ENCODE measurements at regions not wholly inside any gene's neighbourhood (a gene's known extent, or its start where the extent isn't known, plus 50 kb on each side); places are given as distances from the start of the nearest gene placed in this dataset.

DNA sequence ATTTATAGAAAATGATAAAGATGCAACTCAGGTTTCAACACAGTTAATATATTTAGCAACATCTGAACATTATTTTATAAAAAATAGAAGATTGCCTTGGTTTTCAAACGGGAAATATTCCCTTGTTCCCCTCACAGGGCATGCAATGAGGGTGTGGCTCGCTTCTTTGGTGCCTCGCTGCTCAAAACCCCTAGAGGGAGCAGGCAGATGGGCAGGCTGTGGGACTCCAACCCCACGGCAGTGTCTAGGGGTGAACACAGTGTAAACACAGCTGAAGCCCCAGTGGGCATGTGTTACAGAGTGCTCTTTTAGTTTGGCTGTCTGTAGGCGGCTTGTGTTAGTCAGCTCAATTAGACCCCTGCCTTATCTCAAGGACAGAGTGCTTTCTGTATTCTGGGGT is 560.8 kb upstream of the IMPG1 start:
- TF ChIP-seq, protein P1, sequence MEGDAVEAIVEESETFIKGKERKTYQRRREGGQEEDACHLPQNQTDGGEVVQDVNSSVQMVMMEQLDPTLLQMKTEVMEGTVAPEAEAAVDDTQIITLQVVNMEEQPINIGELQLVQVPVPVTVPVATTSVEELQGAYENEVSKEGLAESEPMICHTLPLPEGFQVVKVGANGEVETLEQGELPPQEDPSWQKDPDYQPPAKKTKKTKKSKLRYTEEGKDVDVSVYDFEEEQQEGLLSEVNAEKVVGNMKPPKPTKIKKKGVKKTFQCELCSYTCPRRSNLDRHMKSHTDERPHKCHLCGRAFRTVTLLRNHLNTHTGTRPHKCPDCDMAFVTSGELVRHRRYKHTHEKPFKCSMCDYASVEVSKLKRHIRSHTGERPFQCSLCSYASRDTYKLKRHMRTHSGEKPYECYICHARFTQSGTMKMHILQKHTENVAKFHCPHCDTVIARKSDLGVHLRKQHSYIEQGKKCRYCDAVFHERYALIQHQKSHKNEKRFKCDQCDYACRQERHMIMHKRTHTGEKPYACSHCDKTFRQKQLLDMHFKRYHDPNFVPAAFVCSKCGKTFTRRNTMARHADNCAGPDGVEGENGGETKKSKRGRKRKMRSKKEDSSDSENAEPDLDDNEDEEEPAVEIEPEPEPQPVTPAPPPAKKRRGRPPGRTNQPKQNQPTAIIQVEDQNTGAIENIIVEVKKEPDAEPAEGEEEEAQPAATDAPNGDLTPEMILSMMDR (IDR thresholded peaks at IDR 0.05; ENCODE audit: low read depth, low read length) = no peak
- no peak for DNase-seq (ENCODE audit: low read depth in 2 of 2)
- H3K4me3 ChIP-seq (replicated peaks in 1 of 2; ENCODE audit: low read depth in 2 of 2, low read length in 2 of 2) = no peak overlapping the region

DNA sequence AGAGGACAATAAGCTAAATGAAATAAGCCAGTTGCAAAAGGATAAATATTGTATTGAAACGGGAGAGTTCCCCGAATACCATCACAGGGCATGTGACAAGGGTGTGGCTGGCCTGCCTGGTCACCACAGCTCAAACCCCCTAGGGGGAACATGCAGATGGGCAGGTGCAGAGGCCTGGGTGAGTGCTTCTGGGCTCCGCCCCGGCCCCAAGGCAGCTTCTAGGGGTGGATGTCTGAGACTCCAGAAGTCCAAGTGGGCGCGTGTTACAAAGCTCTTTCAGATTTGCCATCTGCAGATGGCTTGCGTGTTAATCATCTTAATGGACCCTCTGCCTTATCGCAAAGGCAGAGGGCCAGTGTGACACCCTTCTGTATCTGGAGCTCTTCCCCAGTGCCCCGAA is 559.2 kb upstream of the IMPG1 start:
- TF ChIP-seq, protein P1 (IDR thresholded peaks at IDR 0.05; ENCODE audit: low read depth, low read length) = no peak
- no peak for DNase-seq (ENCODE audit: low read depth in 2 of 2)
- no peak overlapping the region for H3K4me3 ChIP-seq (replicated peaks in 1 of 2; ENCODE audit: low read depth in 2 of 2, low read length in 2 of 2)

DNA sequence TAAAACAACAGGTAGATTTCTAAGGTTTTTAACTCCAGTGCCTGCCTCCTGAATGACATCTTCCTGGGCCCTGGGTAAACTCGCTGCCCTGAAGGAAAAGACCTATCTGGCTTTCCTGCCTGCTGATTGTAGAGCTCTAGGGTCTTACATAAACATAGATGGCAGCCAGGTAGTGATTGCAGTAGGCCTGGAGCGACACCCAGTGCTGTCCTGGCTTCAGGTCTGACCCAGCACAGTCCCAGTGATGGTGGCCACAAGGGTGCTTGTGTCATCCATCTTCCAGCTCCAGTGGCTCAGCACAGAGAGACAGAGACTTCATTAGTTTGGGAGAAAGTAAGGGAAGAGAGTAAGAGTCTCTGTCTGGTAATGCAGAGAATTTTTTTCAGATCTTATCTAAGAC is 542.9 kb upstream of the IMPG1 start:
- DNase-seq (ENCODE audit: low read depth in 2 of 2) = no peak
- H3K4me3 ChIP-seq (replicated peaks in 1 of 2; ENCODE audit: low read depth in 2 of 2, low read length in 2 of 2) = no peak overlapping the region
- TF ChIP-seq, protein P1 (IDR thresholded peaks at IDR 0.05; ENCODE audit: low read depth, low read length) = no peak

DNA sequence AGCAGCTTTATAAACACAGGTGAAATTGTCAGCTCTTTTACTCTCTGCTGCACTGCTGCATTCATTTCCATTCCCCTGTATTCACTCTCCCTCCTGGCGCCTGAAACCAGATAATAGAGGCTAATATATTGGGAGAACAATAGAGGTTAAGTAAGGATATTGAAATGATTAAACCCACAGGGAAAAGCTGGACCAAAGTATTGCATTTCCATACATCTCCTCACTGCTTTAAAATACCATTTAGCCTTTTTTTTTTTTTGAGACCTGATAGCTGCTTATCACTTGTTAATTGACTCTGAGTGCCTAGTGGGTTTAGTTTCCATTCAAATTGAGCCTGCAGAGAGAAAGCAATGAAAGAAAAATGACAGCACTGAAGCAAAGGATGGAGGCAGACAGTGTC is 540.5 kb upstream of the IMPG1 start:
- no peak overlapping the region for H3K4me3 ChIP-seq (replicated peaks in 1 of 2; ENCODE audit: low read depth in 2 of 2, low read length in 2 of 2)
- TF ChIP-seq, protein P1 (IDR thresholded peaks at IDR 0.05; ENCODE audit: low read depth, low read length) = no peak
- DNase-seq (ENCODE audit: low read depth in 2 of 2) = no peak

DNA sequence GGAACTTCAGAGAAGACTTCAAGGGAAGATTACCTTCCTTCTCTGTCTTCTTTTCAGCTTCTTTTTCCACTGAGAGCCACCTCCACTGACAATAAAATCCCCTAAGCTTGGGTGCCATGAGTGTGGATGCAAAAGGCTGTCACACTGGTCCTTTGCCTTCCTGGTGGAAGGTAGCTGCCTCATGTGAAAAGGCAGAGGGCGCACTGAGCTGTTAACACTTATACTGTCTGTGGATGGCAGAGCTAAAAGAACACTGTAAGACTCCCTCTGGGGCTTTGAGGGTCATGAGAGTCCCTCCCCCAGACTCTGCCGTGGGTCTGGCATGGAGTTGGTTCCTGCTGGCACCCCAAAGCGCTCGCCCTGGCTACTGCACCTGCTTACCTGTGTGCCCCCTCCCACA is 536.7 kb upstream of the IMPG1 start:
- H3K4me3 ChIP-seq (replicated peaks in 1 of 2; ENCODE audit: low read depth in 2 of 2, low read length in 2 of 2) = no peak overlapping the region
- TF ChIP-seq, protein P1 (IDR thresholded peaks at IDR 0.05; ENCODE audit: low read depth, low read length) = no peak
- DNase-seq (ENCODE audit: low read depth in 2 of 2) = no peak

DNA sequence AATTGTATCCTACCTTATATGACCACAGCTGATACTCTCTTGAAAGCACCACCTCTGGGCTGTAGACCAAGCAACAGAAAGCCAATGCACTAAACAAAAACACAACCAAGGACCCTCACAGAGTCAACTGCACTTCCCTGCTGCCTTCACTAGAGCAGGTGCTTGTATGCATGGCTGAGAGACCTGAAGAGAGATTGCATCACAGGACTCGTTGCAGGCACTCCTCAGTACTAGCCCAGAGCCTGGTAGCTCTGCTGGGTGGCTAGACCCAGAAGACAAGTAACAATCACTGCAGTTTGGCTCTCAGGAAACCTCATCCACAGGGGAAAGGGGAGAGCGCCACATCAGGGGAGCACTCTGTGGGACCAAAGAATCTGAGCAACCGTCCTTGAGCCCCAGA is 521.6 kb upstream of the IMPG1 start:
- DNase-seq (ENCODE audit: low read depth in 2 of 2) = no peak
- no peak overlapping the region for H3K4me3 ChIP-seq (replicated peaks in 1 of 2; ENCODE audit: low read depth in 2 of 2, low read length in 2 of 2)
- TF ChIP-seq, protein P1 (IDR thresholded peaks at IDR 0.05; ENCODE audit: low read depth, low read length) = no peak

DNA sequence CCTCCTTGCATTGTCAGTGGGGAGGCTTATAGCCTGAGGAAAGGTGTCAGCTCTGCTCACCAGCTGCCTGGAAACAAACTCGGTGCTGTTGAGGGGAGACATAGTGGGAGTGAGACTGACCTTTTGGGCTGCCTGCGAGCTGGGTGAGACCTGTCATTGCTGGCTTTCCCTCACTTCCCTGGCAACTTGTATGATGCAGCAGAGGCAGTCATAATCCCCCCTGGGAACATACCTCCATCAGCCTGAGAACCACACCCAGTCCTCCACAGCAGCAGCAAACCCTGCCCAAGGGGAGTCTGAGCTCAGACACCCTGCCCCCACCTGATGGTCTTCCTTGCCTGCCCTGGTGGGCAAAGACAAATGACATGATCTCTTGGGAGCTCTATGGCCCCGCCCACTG is 521.2 kb upstream of the IMPG1 start:
- TF ChIP-seq, protein P1 (IDR thresholded peaks at IDR 0.05; ENCODE audit: low read depth, low read length) = no peak
- no peak overlapping the region for H3K4me3 ChIP-seq (replicated peaks in 1 of 2; ENCODE audit: low read depth in 2 of 2, low read length in 2 of 2)
- no peak for DNase-seq (ENCODE audit: low read depth in 2 of 2)

Data from cardiac fibroblast (primary cell).